ENCODE measurements at regions not wholly inside any gene's neighbourhood (a gene's known extent, or its start where the extent isn't known, plus 50 kb on each side); places are given as distances from the start of the nearest gene placed in this dataset.
A peak's percentile ranks its signal among the peaks of the same experiment; 100 is the strongest.
"Not testable (repeated sequence)": the region's sequence is repeated elsewhere in the genome, so short reads cannot be mapped to it uniquely, and the experiment has no call there.

GRCh38 chr4:155473420-155474095, 96.8 kb upstream of the MAP9 start:
- H3K4me3 ChIP-seq (ENCODE audit: low read length in 2 of 2), result no peak overlapping the region
- WGBS, 2 donors, result 35 to 42% methylated on average over 3 of the region's 3 CpGs
- ATAC-seq (ENCODE audit: low FRiP score), result no peak
- peaks cover 0 to 4% of the 10 kb centered on the region in 2 donors for H3K4me1 ChIP-seq (ENCODE audit: control insufficient read depth in 1 of 2, insufficient read depth in 2 of 2, low read length in 2 of 2)
- no peak overlapping the region for H3K27ac ChIP-seq (ENCODE audit: low read depth in 1 of 2, low read length in 2 of 2)
- intact Hi-C loops (cut with DNase I), result loop anchor here in 1 of 2 donors (5.0 kb wide), 1 partner anchor 39 kb away; no protein-coding TSS in a partner anchor
- no peaks in the 10 kb centered on the region for H3K27me3 ChIP-seq (ENCODE audit: control insufficient read depth in 1 of 2, insufficient read depth in 2 of 2, low read length in 1 of 2)
- DNase-seq, result no peak
- H3K36me3 ChIP-seq (ENCODE audit: control insufficient read depth in 1 of 2, insufficient read depth in 2 of 2, low read length in 1 of 2), result no peaks in the 10 kb centered on the region
- H3K9me3 ChIP-seq (ENCODE audit: control insufficient read depth, low read length), result no peaks in the 10 kb centered on the region

GRCh38 chr4:155468282-155468681, 91.5 kb upstream of the MAP9 start:
- peaks cover 2% of the 10 kb centered on the region in 2 donors for H3K4me1 ChIP-seq (ENCODE audit: control insufficient read depth in 1 of 2, insufficient read depth in 2 of 2, low read length in 2 of 2)
- 0 to 4% methylated on average over 1 of the region's 1 CpG for WGBS, 2 donors
- DNase-seq, result no peak
- no peaks in the 10 kb centered on the region for H3K36me3 ChIP-seq (ENCODE audit: control insufficient read depth in 1 of 2, insufficient read depth in 2 of 2, low read length in 1 of 2)
- no peaks in the 10 kb centered on the region for H3K27me3 ChIP-seq (ENCODE audit: control insufficient read depth in 1 of 2, insufficient read depth in 2 of 2, low read length in 1 of 2)
- H3K4me3 ChIP-seq (ENCODE audit: low read length in 2 of 2), result no peak overlapping the region
- intact Hi-C loops (cut with DNase I), result no loop called here
- H3K9me3 ChIP-seq (ENCODE audit: control insufficient read depth, low read length), result no peaks in the 10 kb centered on the region
- no peak overlapping the region for H3K27ac ChIP-seq (ENCODE audit: low read depth in 1 of 2, low read length in 2 of 2)
- no peak for ATAC-seq (ENCODE audit: low FRiP score)

- H3K36me3 ChIP-seq (ENCODE audit: control insufficient read depth in 1 of 2, insufficient read depth in 2 of 2, low read length in 1 of 2), result no peaks in the 10 kb centered on the region
- no peak overlapping the region for H3K27ac ChIP-seq (ENCODE audit: low read depth in 1 of 2, low read length in 2 of 2)
- ATAC-seq (ENCODE audit: low FRiP score) (no peak), DNase-seq (no peak)
- no peak overlapping the region for H3K4me3 ChIP-seq (ENCODE audit: low read length in 2 of 2)
- H3K27me3 ChIP-seq (ENCODE audit: control insufficient read depth in 1 of 2, insufficient read depth in 2 of 2, low read length in 1 of 2), result no peaks in the 10 kb centered on the region
- H3K9me3 ChIP-seq (ENCODE audit: control insufficient read depth, low read length), result no peaks in the 10 kb centered on the region
- intact Hi-C loops (cut with DNase I), result no loop called here
- 99 to 100% methylated on average over 2 of the region's 2 CpGs for WGBS, 2 donors
- H3K4me1 ChIP-seq (ENCODE audit: control insufficient read depth in 1 of 2, insufficient read depth in 2 of 2, low read length in 2 of 2), result peaks cover 0 to 3% of the 10 kb centered on the region in 2 donors
Measured at GRCh38 chr4:155450676-155451075, 73.9 kb upstream of the MAP9 start.

- WGBS, 2 donors, result 95 to 96% methylated on average over 1 of the region's 1 CpG
- Histone ChIP-seq H3K36me3 (ENCODE audit: control insufficient read depth in 1 of 2, insufficient read depth in 2 of 2, low read length in 1 of 2) (no peaks in the 10 kb centered on the region), H3K27me3 (ENCODE audit: control insufficient read depth in 1 of 2, insufficient read depth in 2 of 2, low read length in 1 of 2) (no peaks in the 10 kb centered on the region), H3K4me1 (ENCODE audit: control insufficient read depth in 1 of 2, insufficient read depth in 2 of 2, low read length in 2 of 2) (peaks cover 0 to 3% of the 10 kb centered on the region in 2 donors), H3K9me3 (ENCODE audit: control insufficient read depth, low read length) (no peaks in the 10 kb centered on the region), H3K4me3 (ENCODE audit: low read length in 2 of 2) (no peak overlapping the region), H3K27ac (ENCODE audit: low read depth in 1 of 2, low read length in 2 of 2) (no peak overlapping the region)
- intact Hi-C loops (cut with DNase I), result loop anchor here in 1 of 2 donors (5.0 to 10.0 kb wide), 2 partner anchors 69 to 222 kb away; partner anchors contain the start of gene GUCY1A1
- DNase-seq (no peak), ATAC-seq (ENCODE audit: low FRiP score) (no peak)
Measured at GRCh38 chr4:155445306-155445705, 68.5 kb upstream of the MAP9 start.

GRCh38 chr4:155444721-155445120, 68.0 kb upstream of the MAP9 start:
- no peak overlapping the region for H3K27ac ChIP-seq (ENCODE audit: low read depth in 1 of 2, low read length in 2 of 2)
- H3K9me3 ChIP-seq (ENCODE audit: control insufficient read depth, low read length), result no peaks in the 10 kb centered on the region
- H3K4me1 ChIP-seq (ENCODE audit: control insufficient read depth in 1 of 2, insufficient read depth in 2 of 2, low read length in 2 of 2), result peaks cover 0 to 3% of the 10 kb centered on the region in 2 donors
- WGBS, 2 donors, result 93 to 94% methylated on average over 5 of the region's 5 CpGs
- H3K36me3 ChIP-seq (ENCODE audit: control insufficient read depth in 1 of 2, insufficient read depth in 2 of 2, low read length in 1 of 2), result no peaks in the 10 kb centered on the region
- no peak for ATAC-seq (ENCODE audit: low FRiP score)
- intact Hi-C loops (cut with DNase I), result loop anchor here (5.0 to 10.0 kb wide), 2 partner anchors 70 to 223 kb away; partner anchors contain the start of gene GUCY1A1 (in 2 of the 2)
- no peak for DNase-seq
- H3K27me3 ChIP-seq (ENCODE audit: control insufficient read depth in 1 of 2, insufficient read depth in 2 of 2, low read length in 1 of 2), result no peaks in the 10 kb centered on the region
- H3K4me3 ChIP-seq (ENCODE audit: low read length in 2 of 2), result no peak overlapping the region

GRCh38 chr4:155442267-155443105, 65.7 kb upstream of the MAP9 start:
- no peaks in the 10 kb centered on the region for H3K4me1 ChIP-seq (ENCODE audit: control insufficient read depth in 1 of 2, insufficient read depth in 2 of 2, low read length in 2 of 2)
- intact Hi-C loops (cut with DNase I), result loop anchor here (1.0 to 10.0 kb wide), 4 partner anchors 72 to 344 kb away; partner anchors contain the start of gene GUCY1A1 (in 1 of the 2)
- H3K27ac ChIP-seq (ENCODE audit: low read depth in 1 of 2, low read length in 2 of 2), result no peak overlapping the region
- no peaks in the 10 kb centered on the region for H3K9me3 ChIP-seq (ENCODE audit: control insufficient read depth, low read length)
- no peaks in the 10 kb centered on the region for H3K27me3 ChIP-seq (ENCODE audit: control insufficient read depth in 1 of 2, insufficient read depth in 2 of 2, low read length in 1 of 2)
- 46 to 49% methylated on average over 10 of the region's 10 CpGs for WGBS, 2 donors
- ATAC-seq (ENCODE audit: low FRiP score) (peak; percentile 95), DNase-seq (peak; percentile 85 to 95)
- peak overlapping the region in 1 of 2 donors; percentile 51 for H3K4me3 ChIP-seq (ENCODE audit: low read length in 2 of 2)
- H3K36me3 ChIP-seq (ENCODE audit: control insufficient read depth in 1 of 2, insufficient read depth in 2 of 2, low read length in 1 of 2), result no peaks in the 10 kb centered on the region

- DNase-seq (no peak), ATAC-seq (ENCODE audit: low FRiP score) (peak; percentile 54)
- intact Hi-C loops (cut with DNase I), result loop anchor here (5.0 to 10.0 kb wide), 2 partner anchors 73 to 226 kb away; partner anchors contain the start of gene GUCY1A1 (in 1 of the 2)
- H3K27me3 ChIP-seq (ENCODE audit: control insufficient read depth in 1 of 2, insufficient read depth in 2 of 2, low read length in 1 of 2), result no peaks in the 10 kb centered on the region
- H3K9me3 ChIP-seq (ENCODE audit: control insufficient read depth, low read length), result no peaks in the 10 kb centered on the region
- no peaks in the 10 kb centered on the region for H3K4me1 ChIP-seq (ENCODE audit: control insufficient read depth in 1 of 2, insufficient read depth in 2 of 2, low read length in 2 of 2)
- no peak overlapping the region for H3K4me3 ChIP-seq (ENCODE audit: low read length in 2 of 2)
- 86 to 100% methylated on average over 1 of the region's 1 CpG for WGBS, 2 donors
- no peak overlapping the region for H3K27ac ChIP-seq (ENCODE audit: low read depth in 1 of 2, low read length in 2 of 2)
- H3K36me3 ChIP-seq (ENCODE audit: control insufficient read depth in 1 of 2, insufficient read depth in 2 of 2, low read length in 1 of 2), result no peaks in the 10 kb centered on the region
Measured at GRCh38 chr4:155441475-155441874, 64.7 kb upstream of the MAP9 start.

- H3K27me3 ChIP-seq (ENCODE audit: control insufficient read depth in 1 of 2, insufficient read depth in 2 of 2, low read length in 1 of 2); H3K27ac ChIP-seq (ENCODE audit: low read depth in 1 of 2, low read length in 2 of 2); H3K9me3 ChIP-seq (ENCODE audit: control insufficient read depth, low read length); ATAC-seq (ENCODE audit: low FRiP score); H3K36me3 ChIP-seq (ENCODE audit: control insufficient read depth in 1 of 2, insufficient read depth in 2 of 2, low read length in 1 of 2); DNase-seq; H3K4me3 ChIP-seq (ENCODE audit: low read length in 2 of 2); H3K4me1 ChIP-seq (ENCODE audit: control insufficient read depth in 1 of 2, insufficient read depth in 2 of 2, low read length in 2 of 2): not testable (repeated sequence)
- intact Hi-C loops (cut with DNase I), result loop anchor here (5.0 to 10.0 kb wide), 2 partner anchors 75 to 228 kb away; partner anchors contain the start of gene GUCY1A1 (in 1 of the 2)
- whole genome bisulfite sequencing, 2 donors, result 98% methylated on average over 6 of the region's 6 CpGs
Measured at GRCh38 chr4:155439760-155440159, 63.0 kb upstream of the MAP9 start.
